ENCODE measurements at regions not wholly inside any gene's neighbourhood (a gene's known extent, or its start where the extent isn't known, plus 50 kb on each side); places are given as distances from the start of the nearest gene placed in this dataset.

DNA sequence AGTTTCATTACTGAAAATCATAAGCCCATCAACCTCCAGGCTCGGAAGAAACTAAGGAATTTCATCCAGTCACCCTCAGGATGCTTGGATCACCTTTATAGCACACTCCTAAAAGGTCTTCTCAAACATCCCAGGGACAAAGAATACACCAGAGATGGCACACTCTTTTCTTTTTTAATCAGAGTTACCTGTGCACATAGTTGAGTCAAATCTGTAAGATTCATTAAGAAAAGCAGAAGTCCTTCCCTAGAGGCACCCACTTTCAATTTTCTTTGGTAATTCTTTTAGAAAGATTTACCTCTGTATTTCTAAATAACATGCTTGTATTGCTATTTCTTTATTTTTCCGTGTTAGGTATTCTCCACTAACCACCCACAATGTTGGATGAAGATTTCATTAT lies 50.6 kb upstream of the IL6 start:
- TF ChIP-seq, protein P1, sequence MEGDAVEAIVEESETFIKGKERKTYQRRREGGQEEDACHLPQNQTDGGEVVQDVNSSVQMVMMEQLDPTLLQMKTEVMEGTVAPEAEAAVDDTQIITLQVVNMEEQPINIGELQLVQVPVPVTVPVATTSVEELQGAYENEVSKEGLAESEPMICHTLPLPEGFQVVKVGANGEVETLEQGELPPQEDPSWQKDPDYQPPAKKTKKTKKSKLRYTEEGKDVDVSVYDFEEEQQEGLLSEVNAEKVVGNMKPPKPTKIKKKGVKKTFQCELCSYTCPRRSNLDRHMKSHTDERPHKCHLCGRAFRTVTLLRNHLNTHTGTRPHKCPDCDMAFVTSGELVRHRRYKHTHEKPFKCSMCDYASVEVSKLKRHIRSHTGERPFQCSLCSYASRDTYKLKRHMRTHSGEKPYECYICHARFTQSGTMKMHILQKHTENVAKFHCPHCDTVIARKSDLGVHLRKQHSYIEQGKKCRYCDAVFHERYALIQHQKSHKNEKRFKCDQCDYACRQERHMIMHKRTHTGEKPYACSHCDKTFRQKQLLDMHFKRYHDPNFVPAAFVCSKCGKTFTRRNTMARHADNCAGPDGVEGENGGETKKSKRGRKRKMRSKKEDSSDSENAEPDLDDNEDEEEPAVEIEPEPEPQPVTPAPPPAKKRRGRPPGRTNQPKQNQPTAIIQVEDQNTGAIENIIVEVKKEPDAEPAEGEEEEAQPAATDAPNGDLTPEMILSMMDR (IDR thresholded peaks at IDR 0.05): no peak
- TF ChIP-seq RAD21 (IDR thresholded peaks at IDR 0.05; ENCODE audit: low read length): no peak

All from SK-N-SH (cell line).